CD4-positive, alpha-beta T cell treated with Interleukin-2 at 100 ng/mL for 4 hours (primary cell): ENCODE measurements at regions not wholly inside any gene's neighbourhood (a gene's known extent, or its start where the extent isn't known, plus 50 kb on each side); places are given as distances from the start of the nearest gene placed in this dataset.
"Not testable (repeated sequence)": the region's sequence is repeated elsewhere in the genome, so short reads cannot be mapped to it uniquely, and the experiment has no call there.

Experiments used
- DNase-seq: peaks from one replicate; pipeline ENCODE4 v3.0.0-alpha.2; 2020; ENCODE audit warnings: low spot score

DNA sequence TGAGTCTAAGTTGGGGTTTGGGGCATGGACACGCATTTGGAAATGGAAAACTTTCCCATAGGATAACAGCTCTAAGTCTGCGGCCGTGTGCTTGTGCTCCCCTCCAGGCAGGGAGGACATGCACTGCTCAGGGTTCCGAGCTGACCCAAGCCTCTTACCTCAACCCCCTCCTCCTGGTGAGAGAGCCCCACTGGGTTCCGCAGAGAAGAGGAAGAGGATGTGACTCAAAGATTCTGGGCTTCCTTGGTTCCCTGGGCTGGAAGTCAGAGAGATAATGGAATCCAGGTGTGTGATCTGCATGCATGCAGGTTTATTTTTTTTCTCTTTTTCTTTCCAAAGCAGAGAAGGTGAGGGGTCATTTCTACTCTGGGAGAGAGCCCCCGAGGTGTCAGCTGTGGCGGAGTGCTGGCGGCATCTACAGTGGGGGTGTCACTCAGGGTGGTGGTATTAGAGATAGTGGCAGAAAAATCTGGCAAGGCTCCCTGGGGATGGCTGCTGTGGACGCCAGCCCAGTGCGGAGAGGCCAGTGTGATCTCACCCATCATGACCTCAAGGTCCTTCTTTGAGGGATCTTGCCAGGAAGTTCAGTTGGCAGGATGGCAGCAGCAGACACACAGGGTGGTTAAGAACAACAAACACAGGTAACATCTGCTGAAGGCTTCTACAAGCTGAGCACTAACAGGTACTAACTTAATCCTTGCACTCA, 168.7 kb upstream of the HAND2 start:
- no peak for DNase-seq

GRCh38 chr4:173697840-173698239, 167.8 kb upstream of the HAND2 start:
- no peak for DNase-seq

DNA sequence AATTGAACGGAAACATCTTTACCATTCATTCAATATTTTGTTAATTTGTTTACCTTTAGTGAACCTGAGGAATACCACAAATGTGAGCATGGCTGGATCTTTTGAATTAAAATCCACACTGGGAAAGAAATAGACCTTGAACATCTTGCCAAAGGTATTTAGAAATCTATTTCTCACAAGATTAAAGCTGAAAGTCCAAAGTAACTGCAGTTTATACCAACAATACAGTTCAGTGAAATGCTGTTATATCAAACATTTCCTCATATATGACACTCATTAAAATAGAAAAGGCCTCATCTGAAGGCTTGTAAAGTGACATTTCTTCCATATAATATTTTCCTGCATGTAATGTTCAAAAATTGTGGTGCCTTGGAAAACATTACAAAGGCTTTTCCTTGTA, 166.5 kb upstream of the HAND2 start:
- no peak for DNase-seq

GRCh38 chr4:173696011-173696410, 166.0 kb upstream of the HAND2 start:
- no peak for DNase-seq

DNA sequence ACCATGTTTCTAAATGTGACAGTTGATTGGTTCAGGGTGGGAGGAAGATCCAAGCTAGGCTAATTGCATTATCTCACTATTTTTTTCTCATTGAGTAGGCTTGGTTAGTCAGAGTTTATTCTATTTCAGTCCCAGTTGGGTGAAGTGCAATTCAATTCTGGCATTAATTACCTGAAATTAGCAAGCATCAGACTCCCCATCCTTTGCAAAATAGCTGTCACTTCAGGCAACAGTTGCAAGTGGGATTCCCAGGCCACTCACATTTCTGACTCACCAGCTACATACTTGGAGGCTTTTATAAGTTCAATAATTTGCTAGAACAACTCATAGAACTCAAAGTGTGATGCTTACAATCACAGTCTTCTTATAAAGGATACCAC, 155.8 kb upstream of the HAND2 start:
- no peak for DNase-seq

DNA sequence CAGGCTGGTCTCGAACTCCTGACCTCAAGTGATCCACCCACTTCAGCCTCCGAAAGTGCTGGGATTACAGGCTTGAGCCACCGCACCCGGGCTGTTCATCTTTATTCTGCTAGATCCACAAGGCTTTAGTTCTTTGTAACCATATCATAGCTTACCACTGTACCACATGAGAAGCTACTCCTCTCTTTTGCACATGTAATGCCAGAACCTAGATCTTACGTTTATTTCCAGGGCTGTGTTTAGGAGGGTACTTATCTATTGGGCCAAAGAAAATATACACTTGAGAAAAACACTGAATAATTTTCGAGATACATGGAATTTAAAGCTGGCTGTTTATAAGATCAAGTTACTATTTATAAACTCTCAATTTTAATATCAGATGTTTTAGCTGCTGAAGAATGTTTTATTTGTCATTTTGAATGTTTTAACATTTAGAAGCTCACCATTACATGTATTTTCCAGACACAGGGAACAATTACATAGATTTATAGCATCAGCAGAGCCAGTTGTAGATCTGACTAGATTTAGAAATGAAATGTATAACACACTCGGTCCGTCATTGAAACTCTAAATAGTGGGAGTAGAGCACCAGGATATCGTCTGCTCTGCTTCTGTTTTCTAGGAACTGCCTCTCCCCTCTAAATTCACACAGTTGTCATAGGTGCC, 155.3 kb upstream of the HAND2 start:
- no peak for DNase-seq

DNA sequence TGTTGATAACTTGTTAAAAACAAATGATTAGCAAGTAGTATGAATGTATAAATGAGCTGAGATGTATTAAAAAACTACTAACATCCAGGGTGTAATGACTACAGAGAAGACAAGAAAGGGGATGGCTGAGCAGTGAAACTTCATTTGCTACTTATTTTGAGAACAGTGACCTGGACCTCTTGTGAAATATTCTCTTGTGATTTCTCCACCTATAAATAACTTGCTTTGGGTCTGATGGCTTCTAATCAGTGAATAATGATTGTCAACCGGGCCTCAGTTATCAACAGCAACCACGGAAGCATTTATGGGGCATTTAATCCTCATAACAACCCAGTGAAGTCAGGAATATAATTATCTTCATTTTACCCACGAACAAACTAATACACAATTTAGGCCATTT, 154.2 kb upstream of the HAND2 start:
- no peak for DNase-seq

DNA sequence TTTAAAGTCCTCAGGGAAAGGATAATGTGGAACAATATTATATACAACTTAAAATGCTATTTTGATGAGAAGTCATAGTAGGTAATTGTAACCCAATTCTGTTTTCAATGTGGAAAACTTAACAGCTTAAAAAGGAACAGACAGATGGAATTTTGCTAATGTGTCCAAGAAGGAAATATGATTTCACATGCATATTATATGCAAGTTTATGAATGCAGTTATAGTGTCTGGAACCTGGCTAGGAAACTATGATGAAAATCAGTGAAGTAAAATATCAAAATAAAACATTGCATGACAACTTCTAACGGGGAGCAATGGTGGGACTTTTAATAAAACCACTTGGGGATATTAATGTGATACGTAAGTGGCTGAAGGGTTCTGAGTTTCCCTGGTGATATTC, 152.6 kb upstream of the HAND2 start:
- DNase-seq: no peak

DNA sequence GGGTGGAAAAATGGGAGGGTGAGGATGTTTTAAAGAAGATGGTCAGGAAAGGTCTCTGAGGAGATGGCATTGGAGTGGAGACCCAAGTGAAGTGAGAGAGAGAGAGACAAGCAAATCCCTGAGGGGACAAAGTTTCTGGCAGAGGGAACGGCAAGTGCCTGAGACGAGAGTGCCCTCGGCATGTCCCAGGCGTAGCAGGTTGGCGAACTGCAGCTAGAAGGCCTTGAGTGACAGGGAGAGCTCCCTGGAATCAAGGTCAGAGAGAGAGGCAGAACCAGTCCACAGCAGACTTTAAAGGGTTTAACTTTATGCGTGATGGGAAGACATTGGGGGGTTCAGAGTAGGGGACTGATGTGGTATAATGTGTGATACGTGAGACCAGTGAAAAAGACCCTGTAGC, 150.2 kb upstream of the HAND2 start:
- DNase-seq: no peak

- DNase-seq: no peak
Observed at GRCh38 chr4:173675446-173675845, 145.4 kb upstream of the HAND2 start.

GRCh38 chr4:173669460-173670179, 139.6 kb upstream of the HAND2 start:
- DNase-seq: no peak

DNA sequence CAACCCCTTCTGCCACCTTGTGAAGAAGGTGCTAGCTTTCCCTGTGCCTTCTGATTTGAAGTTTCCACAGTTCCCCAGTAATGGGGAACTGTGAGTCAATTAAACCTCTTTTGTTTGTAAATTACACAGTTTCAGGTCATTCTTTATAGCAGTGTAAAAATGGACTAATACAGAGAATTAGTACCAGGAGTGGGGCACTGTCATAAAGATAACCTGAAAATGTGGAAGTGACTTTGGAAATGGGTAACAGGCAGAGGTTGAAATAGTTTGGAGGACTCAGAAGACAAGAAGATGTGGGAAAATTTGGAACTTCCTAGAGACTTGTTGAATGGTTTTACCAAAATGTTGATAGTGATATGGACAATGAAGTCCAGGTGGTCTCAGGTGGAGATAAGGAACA, 131.0 kb upstream of the HAND2 start:
- no peak for DNase-seq

- DNase-seq: no peak
Observed at GRCh38 chr4:173656898-173657297, 126.9 kb upstream of the HAND2 start.

- no peak for DNase-seq
Observed at GRCh38 chr4:173652283-173652931, 122.4 kb upstream of the HAND2 start.

DNA sequence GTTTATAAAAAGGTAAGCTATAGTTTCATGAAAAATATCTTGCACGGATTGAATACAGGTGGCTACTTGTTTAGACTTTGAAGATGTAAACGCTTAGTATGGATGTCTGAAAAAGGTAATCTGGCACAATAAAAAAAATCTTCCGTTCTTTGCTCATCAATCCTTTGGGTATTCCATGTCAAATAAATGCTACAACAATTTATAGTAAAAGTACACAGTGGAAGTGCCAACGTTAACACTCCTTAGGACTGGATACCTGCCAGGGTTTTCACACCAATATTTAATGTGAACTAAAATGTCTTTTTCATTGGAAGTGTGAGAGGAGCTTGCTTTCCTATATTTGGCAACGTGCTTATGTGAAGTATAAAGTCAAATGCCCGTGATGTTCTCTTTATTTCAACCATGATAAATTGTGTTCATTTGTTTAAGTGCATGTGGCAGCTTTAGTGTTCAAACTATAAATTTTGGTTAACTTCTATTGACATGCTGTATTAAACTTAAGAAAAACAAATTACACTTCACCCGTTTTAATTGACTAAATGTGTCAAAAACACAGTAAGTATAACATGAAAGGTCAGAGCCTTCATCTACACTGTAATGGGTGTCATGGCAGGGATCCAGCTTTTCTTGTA, 121.7 kb upstream of the HAND2 start:
- DNase-seq: no peak

- DNase-seq: no peak
Observed at GRCh38 chr4:173647902-173648301, 117.9 kb upstream of the HAND2 start.

DNA sequence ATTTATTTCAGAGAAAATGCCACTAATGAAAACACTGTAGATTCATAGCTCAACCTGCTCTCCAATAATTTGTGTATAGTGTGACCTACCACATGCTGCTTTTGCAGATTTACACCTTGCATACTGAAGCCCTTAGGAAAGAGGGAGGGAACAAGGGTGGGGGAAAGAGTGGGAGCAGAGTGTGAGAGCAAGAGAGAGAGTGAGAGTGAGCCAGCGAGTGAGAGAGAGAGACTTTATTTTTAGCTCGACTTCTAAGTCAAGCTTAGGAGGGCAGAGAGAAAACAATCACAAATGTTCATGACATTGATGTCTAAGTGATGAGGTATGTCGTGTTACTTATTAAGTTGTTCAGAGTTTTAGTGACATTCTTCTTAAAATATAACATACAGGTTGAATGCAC, 112.5 kb upstream of the HAND2 start:
- no peak for DNase-seq

GRCh38 chr4:173635395-173635794, 105.4 kb upstream of the HAND2 start:
- DNase-seq: no peak

DNA sequence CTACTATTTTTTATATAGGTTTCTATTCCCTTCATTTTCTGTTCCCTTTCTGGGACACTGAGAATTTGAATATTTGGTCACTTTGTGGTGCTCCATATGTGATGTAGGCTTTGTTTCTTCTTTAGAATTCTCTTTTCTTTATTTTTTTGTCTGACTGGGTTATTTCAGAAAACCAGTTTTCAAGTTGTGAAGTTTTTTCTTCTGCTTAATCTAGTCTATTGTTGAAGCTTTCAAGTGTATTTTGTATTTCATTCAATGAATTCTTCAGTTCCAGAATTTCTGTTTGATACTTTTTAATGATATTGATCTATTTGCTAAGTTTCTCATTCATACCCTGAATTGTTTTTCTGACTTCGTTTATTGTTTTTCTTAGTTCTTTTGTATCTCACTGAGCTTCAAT, 96.2 kb upstream of the HAND2 start:
- DNase-seq: no peak

- not testable (repeated sequence) for DNase-seq
Observed at GRCh38 chr4:173618648-173619047, 88.6 kb upstream of the HAND2 start.

GRCh38 chr4:173609158-173609557, 79.1 kb upstream of the HAND2 start:
- DNase-seq: no peak

DNA sequence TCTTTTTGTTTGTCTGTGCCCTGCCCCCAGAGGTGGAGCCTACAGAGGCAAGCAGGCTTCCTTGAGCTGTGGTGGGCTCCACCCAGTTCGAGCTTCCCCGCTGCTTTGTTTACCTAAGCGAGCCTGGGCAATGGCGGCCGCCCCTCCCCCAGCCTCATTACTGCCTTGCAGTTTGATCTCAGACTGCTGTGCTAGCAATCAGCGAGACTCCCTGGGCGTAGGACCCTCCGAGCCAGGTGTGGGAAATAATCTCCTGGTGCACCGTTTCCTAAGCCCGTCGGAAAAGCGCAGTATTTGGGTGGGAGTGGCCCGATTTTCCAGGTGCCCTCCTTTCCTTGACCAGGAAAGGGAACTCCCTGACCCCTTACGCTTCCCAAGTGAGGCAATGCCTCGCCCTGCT, 78.6 kb upstream of the HAND2 start:
- not testable (repeated sequence) for DNase-seq
